LNCaP clone FGC (cell line): ENCODE measurements at regions not wholly inside any gene's neighbourhood (a gene's known extent, or its start where the extent isn't known, plus 50 kb on each side); places are given as distances from the start of the nearest gene placed in this dataset.

Source experiments
- DNase-seq: peaks from one replicate; pipeline ENCODE4 v3.0.0-alpha.2; 2011; ENCODE audit warnings: low read depth
- H3K4me3 ChIP-seq: 2 replicates; pipeline ENCODE4 v1.5.1; 2011; ENCODE audit warnings: mild to moderate bottlenecking, low read depth, low read length, control low read depth
- TF ChIP-seq, protein P1 (sequence below): IDR thresholded peaks from 2 replicates; pipeline ENCODE4 v1.5.1; 2012; ENCODE audit warnings: mild to moderate bottlenecking; ENCODE audit not compliant: control insufficient read depth, insufficient read depth; ENCODE audit errors: extremely low read depth

DNA sequence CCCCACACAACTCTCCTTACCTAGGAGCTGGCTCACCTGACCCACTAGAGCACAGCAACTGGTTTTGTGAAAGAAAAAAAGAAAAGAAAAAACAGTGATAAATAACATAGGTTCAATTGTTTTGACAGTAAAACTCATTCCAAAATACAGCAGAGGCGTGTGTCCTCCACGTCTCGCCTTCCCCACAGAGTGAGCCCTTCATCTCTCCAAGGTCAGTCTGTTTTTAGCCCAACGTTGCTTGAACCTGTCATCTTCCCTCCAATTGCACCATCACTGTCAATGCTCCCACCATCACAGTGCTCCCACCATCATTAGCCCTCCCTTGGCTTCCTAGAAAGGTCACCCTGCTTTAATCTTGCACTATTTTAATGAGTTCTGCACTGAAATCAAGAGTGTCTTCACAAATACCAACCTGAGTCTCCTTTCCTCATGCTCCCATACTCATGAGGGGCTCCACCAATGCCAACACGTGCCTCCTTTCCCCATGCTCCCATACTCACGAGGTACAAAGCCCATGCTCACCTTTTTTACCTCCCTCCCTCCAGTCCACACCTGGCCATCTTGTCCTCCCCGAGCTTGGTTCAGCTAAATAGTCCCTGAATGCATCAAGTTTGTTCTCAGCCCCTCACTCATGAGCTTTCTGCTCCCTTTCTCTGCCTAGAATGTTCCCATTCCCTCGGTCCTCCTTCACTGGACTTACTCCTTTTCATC, 103.7 kb downstream of the IRS2 start:
- DNase-seq: no peak
- TF ChIP-seq, protein P1, sequence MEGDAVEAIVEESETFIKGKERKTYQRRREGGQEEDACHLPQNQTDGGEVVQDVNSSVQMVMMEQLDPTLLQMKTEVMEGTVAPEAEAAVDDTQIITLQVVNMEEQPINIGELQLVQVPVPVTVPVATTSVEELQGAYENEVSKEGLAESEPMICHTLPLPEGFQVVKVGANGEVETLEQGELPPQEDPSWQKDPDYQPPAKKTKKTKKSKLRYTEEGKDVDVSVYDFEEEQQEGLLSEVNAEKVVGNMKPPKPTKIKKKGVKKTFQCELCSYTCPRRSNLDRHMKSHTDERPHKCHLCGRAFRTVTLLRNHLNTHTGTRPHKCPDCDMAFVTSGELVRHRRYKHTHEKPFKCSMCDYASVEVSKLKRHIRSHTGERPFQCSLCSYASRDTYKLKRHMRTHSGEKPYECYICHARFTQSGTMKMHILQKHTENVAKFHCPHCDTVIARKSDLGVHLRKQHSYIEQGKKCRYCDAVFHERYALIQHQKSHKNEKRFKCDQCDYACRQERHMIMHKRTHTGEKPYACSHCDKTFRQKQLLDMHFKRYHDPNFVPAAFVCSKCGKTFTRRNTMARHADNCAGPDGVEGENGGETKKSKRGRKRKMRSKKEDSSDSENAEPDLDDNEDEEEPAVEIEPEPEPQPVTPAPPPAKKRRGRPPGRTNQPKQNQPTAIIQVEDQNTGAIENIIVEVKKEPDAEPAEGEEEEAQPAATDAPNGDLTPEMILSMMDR: no peak
- no peak overlapping the region for H3K4me3 ChIP-seq

DNA sequence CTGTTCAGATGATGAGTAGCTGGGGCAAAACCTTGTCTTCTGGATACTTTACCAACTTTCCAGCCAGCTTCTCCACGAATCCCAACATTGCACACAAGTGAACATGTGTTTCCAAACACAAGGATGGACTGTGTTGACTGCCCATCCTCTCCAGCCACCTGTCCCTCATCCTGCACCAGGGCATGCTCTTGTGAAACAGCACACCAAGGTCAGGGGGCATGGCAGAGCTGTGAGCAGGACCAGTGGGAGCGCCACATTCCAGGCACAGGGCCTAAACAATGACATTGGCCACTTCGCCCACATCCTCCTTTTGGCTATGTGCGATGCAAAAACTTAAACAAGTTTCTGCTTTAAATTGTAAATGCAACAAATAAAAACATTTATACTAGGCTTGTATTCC, 105.5 kb downstream of the IRS2 start:
- TF ChIP-seq, protein P1: no peak
- no peak for DNase-seq
- H3K4me3 ChIP-seq: no peak overlapping the region

DNA sequence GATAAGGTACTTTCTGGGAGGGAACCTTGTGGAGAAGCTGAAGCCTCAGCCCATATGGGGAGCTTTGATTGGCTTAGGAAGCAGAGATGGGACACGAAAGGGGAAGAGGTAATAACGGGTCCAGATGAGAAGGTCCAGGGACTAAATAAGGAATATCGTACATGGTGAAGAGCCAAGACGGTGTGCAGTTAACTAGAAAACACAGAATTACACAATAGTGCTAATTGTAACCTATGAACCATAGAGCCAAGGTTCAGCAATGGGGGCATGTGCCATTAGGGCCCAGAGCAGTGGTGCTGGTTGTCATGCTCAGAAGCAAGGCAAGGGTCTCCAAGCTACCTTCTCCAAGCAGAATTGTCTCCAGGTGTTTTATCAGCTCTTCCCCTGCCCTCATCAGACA, 106.1 kb downstream of the IRS2 start:
- no peak overlapping the region for H3K4me3 ChIP-seq
- no peak for DNase-seq
- TF ChIP-seq, protein P1: no peak

DNA sequence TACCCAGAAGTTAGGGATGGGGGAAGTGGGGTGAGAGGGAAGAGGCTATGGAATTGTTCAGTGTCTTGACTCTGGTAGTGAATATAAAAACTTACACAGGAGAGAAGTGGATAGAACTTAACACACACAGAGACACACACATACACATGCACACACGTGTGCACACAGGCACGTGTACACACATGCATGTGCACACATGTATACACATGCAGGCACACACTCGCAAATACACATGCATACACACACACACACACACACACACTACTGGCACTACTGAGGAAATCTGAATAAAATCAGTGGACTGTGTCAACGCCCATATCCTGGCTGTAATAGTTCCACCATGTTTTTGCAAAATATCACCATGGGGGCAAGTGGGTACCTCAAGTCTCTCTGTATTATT, 107.9 kb downstream of the IRS2 start:
- H3K4me3 ChIP-seq: no peak overlapping the region
- no peak for DNase-seq
- TF ChIP-seq, protein P1: no peak

DNA sequence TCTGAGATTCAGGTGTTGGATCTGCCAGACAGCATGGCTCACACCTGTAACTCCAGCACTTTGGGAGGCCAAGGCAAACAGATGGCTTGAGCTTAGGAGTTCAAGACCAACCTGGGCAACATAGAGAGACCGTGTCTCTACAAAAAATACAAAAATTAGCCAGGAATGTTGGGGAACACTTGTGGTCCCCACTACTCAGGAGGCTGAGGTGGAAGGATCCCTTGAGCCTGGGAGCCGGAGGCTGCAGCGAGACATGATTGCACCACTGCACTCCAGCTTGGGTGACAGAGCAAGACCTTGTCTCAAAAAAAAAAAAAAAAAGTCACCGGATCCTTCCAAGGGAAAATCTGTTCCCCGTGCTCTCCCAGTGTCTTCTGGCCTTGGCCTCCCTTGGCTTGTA, 109.2 kb downstream of the IRS2 start:
- no peak for DNase-seq

DNA sequence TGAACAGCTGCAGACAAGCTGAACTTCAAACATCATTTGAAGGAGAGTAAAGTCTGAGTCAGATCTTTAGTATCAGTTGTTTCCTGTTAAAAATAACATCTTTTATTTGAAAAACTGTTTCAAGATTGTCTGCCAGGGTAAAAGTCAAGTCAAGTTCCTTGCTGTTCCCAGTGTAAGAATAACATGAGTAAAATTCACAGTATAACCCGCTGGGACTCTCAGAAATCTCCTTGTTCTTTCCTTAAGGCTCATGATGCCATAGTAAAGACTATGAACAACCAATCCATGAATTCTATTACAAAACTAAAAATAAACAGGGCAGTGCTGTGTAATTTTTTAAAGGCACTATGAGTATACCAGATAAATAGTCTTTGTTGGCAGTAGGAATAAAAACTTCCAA, 112.9 kb downstream of the IRS2 start:
- TF ChIP-seq, protein P1: no peak
- no peak overlapping the region for H3K4me3 ChIP-seq
- DNase-seq: no peak

More for the DNA sequence above, 109.2 kb downstream of the IRS2 start:
- H3K4me3 ChIP-seq: no peak overlapping the region
- TF ChIP-seq, protein P1: no peak

DNA sequence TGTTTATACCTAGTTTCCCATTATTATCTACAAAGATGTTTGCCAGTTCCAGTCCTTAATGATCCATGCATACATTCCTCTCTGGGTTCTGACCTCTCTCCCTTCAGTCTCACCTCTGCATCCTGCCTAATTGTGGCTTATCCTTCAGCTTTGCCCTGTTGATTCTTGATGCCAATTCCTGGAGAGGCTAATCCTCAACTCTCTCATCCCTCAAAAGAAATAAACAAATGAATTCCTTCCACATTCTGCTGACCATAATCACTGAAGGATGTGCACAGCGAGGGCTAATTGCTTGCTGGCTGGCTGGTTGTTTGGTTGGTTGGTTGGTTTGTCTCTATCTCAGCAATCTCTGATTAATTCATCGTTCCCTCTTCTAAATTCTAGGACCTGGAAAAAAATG, 113.8 kb downstream of the IRS2 start:
- H3K4me3 ChIP-seq: no peak overlapping the region
- TF ChIP-seq, protein P1: no peak
- DNase-seq: no peak
